GM10248 (cell line): ENCODE measurements at regions not wholly inside any gene's neighbourhood (a gene's known extent, or its start where the extent isn't known, plus 50 kb on each side); places are given as distances from the start of the nearest gene placed in this dataset.

Experiments used
- CTCF ChIA-PET: fragments of 300-600 bp; sonication (Branson Sonifier 250); formaldehyde crosslinking; extraction: SDS; loops from one replicate; lab custom pipeline; 2021; ENCODE audit warnings: antibody characterized with exemption; lab: Yijun Ruan, JAX
- POLR2A ChIA-PET: fragments of 350-650 bp; sonication (Branson Sonifier 250); formaldehyde crosslinking; extraction: SDS; loops from one replicate; lab custom pipeline; 2020; ENCODE audit warnings: antibody characterized with exemption; lab: Yijun Ruan, JAX
- DNase-seq: peaks from one replicate; pipeline ENCODE4 v3.0.0; 2012; ENCODE audit errors: extremely low spot score
- TF ChIP-seq, protein P1 (sequence below): IDR thresholded peaks from 2 replicates; pipeline ENCODE4 v1.5.1; 2012; ENCODE audit warnings: mild to moderate bottlenecking, low read depth; ENCODE audit errors: extremely low read depth, missing control alignments, control extremely low read depth

DNA sequence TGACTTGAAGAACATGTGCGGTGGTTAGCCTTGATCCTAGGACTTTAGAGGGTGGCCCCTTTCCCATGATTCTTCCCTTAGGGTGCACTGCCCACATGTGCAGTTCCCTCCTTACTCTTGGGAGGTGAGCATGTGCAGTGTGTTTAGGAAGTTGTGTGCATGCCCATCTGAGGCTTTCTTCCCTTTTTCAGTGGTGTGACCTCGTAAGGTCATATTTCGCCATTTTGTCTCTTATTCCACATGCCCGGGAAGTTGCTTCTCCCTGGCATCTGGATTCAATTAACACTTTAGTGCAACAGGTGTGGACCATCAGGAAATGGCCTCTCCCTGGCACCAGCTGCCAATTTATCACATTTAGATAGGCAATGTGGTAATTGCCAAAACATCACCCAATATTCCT, 380.6 kb upstream of the VSTM2A start:
- no peak for DNase-seq
- TF ChIP-seq, protein P1, sequence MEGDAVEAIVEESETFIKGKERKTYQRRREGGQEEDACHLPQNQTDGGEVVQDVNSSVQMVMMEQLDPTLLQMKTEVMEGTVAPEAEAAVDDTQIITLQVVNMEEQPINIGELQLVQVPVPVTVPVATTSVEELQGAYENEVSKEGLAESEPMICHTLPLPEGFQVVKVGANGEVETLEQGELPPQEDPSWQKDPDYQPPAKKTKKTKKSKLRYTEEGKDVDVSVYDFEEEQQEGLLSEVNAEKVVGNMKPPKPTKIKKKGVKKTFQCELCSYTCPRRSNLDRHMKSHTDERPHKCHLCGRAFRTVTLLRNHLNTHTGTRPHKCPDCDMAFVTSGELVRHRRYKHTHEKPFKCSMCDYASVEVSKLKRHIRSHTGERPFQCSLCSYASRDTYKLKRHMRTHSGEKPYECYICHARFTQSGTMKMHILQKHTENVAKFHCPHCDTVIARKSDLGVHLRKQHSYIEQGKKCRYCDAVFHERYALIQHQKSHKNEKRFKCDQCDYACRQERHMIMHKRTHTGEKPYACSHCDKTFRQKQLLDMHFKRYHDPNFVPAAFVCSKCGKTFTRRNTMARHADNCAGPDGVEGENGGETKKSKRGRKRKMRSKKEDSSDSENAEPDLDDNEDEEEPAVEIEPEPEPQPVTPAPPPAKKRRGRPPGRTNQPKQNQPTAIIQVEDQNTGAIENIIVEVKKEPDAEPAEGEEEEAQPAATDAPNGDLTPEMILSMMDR: no peak
- CTCF ChIA-PET: no interaction called here
- POLR2A ChIA-PET: no interaction called here

DNA sequence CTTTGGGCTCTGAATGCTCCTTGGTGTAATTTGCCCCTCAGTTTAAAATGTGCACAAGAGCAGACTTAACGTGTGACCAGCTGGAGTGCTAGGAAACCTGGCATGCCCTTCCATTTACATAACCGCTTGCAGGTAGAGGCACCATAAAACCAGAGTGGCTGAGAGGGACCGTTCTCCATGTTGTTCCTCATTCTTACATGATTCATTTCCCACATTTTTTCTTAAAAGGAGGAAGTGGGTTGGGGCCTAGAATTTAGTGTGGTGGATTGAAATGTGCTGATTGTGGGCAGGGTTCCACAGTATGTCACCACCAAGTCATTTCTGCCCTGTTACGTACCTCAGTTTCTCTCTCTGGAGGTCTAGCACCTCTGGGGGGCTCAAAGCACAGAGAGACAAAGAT, 375.8 kb upstream of the VSTM2A start:
- ChIA-PET POLR2A (no interaction called here), CTCF (no interaction called here)
- DNase-seq: no peak

DNA sequence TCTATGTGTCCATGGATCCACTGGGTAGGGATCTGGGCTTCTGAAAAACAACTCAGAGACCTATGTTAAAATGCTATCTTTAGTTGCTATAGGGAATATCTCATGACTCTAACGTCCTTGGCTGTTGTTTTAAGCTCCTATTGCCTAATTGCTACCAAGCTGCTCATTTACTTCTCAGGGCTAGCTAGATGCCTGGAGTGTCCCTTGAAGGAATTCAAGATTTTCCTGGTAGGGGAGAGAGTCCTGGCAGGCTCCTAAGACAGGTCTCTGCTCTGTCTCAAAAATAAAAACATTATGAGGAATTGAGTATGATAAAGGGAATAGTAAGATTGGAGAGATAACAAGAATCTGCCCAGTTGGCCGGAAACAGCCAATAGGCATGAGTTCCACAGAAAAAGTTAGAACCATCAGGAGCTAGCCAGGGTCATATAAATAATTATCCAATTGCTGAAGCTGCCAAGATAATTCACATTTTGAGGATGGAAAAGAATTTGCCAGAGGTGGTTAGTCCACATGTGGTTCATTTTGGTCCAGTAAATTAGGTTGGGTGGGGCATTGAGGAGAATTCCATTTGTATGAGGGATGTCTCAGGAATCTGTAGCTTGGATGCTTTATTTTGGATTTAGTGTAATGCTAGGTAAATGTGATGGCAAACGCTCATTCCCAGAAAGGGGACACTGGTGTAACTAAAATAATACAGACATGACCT, 362.7 kb upstream of the VSTM2A start:
- CTCF ChIA-PET: interaction anchor here (1.3 kb wide), 1 partner anchor 12 kb away, joined by 3 read pairs; no protein-coding TSS in a partner anchor
- DNase-seq: no peak
- POLR2A ChIA-PET: no interaction called here
- TF ChIP-seq, protein P1: no peak

More for the DNA sequence above, 375.8 kb upstream of the VSTM2A start:
- TF ChIP-seq, protein P1: no peak

DNA sequence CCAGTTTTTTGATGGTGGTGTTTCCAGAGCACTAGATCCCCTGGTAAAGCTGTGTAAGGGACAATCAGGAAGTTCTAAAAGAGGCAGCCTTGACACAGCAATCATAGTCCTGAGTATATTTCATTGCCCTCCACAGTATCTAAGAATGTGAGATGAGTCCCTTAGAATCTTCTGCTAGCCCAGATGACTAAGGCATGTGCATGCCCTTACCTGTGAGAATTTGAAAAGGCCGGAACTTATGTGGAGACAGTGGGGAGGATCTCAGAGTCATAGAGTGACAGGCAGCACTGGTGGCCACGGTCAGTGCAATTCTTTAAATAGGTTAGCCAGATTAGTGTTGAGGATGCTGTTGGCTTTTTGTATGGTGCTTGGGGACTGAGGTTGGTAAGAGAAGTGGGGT, 361.4 kb upstream of the VSTM2A start:
- DNase-seq: no peak
- ChIA-PET POLR2A (no interaction called here), CTCF (no interaction called here)
- TF ChIP-seq, protein P1: no peak

DNA sequence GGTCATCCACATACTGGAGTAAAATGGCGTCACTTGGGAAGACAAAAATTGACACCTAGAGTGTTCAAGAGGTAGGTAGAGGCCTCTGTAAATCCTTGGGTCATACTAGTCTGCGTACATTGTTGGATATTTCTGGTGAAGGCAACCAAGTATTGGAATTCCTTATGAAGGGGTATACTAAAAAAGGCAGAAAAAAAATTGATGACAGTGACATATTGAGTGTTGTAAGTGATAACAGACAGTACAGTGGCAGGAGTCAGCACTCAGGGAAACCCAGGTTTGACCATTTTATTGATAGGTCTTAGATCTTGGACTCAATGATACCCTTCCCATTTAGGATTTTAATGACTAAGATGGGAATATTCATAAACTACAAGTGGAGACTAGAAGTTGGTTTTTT, 359.1 kb upstream of the VSTM2A start:
- ChIA-PET CTCF (no interaction called here), POLR2A (no interaction called here)
- TF ChIP-seq, protein P1: no peak
- no peak for DNase-seq

DNA sequence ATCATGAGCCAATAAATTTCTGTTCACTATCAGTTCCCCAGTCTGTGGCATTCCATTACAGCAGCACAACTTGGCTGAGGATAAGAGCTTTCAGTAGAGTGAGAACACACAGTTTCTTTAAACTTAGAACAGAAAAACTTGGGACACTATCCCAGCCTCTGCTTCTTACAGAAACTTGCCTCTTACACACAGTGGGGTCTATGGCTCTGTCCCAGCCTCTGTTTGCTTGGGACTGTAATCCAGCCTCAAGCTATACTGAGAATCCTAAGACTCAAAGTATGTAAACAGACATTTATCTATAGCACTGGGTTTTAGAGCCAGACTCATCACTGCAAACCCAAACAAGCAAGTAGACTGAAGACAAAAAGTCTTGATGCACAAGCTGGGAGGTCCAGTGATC, 355.8 kb upstream of the VSTM2A start:
- CTCF ChIA-PET: interaction anchor here (1.1 kb wide), 1 partner anchor 13 kb away, joined by 3 read pairs; no protein-coding TSS in a partner anchor
- DNase-seq: no peak
- TF ChIP-seq, protein P1: no peak
- POLR2A ChIA-PET: no interaction called here
